AG09309 (cell line): ENCODE measurements at regions not wholly inside any gene's neighbourhood (a gene's known extent, or its start where the extent isn't known, plus 50 kb on each side); places are given as distances from the start of the nearest gene placed in this dataset.
A peak's percentile ranks its signal among the peaks of the same experiment; 100 is the strongest.
"Not testable (repeated sequence)": the region's sequence is repeated elsewhere in the genome, so short reads cannot be mapped to it uniquely, and the experiment has no call there.

Experiments used
- DNase-seq: peaks from one replicate; pipeline ENCODE4 v3.0.0-alpha.2; 2010; ENCODE audit warnings: low read depth
- H3K4me3 ChIP-seq: 2 replicates; pipeline ENCODE4 v1.5.1; 2011; ENCODE audit warnings: mild to moderate bottlenecking, low read depth, low read length, moderate library complexity; ENCODE audit not compliant: control insufficient read depth
- TF ChIP-seq, protein P1 (sequence below): IDR thresholded peaks from 2 replicates; pipeline ENCODE4 v1.5.1; 2011; ENCODE audit warnings: mild to moderate bottlenecking, low read depth, low read length, inconsistent platforms; ENCODE audit not compliant: insufficient read depth, control insufficient read depth; ENCODE audit errors: missing control alignments

- no peak for DNase-seq
- no peak overlapping the region for H3K4me3 ChIP-seq
- TF ChIP-seq, protein P1, sequence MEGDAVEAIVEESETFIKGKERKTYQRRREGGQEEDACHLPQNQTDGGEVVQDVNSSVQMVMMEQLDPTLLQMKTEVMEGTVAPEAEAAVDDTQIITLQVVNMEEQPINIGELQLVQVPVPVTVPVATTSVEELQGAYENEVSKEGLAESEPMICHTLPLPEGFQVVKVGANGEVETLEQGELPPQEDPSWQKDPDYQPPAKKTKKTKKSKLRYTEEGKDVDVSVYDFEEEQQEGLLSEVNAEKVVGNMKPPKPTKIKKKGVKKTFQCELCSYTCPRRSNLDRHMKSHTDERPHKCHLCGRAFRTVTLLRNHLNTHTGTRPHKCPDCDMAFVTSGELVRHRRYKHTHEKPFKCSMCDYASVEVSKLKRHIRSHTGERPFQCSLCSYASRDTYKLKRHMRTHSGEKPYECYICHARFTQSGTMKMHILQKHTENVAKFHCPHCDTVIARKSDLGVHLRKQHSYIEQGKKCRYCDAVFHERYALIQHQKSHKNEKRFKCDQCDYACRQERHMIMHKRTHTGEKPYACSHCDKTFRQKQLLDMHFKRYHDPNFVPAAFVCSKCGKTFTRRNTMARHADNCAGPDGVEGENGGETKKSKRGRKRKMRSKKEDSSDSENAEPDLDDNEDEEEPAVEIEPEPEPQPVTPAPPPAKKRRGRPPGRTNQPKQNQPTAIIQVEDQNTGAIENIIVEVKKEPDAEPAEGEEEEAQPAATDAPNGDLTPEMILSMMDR, result no peak
Observed at GRCh38 chr2:176923205-176923604, 289.4 kb upstream of the HNRNPA3 start.

DNA sequence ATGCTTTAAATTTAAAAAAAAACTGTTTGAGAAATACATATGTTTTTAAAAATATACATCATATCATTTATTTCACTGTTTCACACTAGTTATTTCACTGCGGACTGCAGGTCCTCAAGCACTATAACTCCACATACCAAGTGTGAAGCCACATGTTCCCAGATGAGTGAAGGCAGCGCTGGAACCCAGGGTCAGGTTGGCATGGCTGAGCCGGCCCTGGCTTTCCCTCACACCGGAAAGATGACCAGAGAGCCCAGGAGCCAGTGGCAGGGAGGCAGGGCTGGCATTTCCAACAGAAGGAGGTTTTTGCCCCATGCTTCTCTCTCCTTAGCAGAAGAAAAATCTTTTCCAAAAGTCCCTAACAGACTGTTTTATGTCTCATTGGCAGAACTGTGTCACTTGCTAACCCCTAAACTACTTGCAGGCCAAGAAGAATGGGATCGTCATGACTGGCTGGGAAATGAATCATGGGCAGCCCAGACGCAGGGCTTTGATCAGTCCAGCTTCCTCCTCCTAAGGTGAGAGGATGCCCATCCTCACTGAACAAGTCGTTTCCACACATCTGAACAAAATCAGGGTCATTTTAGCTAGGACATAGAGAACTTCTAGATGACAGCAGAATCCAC lies 287.6 kb upstream of the HNRNPA3 start:
- TF ChIP-seq, protein P1, result no peak
- H3K4me3 ChIP-seq, result no peak overlapping the region
- no peak for DNase-seq

DNA sequence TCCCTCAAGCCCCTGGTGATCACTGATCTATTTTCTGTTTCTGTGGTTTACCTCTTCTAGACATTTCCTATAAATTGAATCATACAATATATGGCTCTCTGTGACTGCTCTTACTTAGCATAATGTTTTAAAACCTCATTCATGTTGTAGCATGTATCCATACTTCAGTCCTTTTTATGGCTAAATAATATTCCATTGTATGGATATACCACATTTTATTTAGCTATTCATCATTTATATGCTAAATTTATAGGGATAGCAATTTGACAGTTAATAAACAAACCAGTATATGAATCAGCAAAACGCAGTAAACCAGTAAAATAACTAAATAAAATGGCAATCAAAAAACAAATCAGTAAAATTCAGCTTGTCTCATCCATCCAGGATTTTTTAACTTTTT lies 286.1 kb upstream of the HNRNPA3 start:
- no peak for DNase-seq
- TF ChIP-seq, protein P1, result no peak
- no peak overlapping the region for H3K4me3 ChIP-seq

DNA sequence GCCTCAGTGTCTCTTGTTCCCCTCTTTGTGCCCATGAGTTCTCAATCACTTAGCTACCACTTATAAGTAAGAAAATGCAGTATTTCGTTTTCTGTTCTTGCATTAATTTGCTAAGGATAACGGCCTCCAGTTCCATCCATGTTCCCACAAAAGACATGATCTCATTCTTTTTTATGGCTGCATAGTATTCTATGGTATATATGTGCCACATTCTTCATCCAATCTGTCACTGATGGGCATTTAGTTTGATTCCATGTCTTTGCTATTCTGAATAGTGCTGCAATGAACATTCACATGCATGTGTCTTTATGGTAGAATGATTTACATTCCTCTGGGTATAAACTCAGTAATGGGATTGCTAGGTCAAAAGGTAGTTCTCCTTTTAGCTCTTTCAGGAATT lies 283.2 kb upstream of the HNRNPA3 start:
- not testable (repeated sequence) for DNase-seq, H3K4me3 ChIP-seq

GRCh38 chr2:176931588-176932563 lies 280.7 kb upstream of the HNRNPA3 start:
- peak; percentile 3 for DNase-seq
- no peak overlapping the region for H3K4me3 ChIP-seq
- TF ChIP-seq, protein P1, result no peak

- no peak for DNase-seq
- H3K4me3 ChIP-seq, result no peak overlapping the region
- TF ChIP-seq, protein P1, result no peak
Observed at GRCh38 chr2:176934131-176934530, 278.5 kb upstream of the HNRNPA3 start.

DNA sequence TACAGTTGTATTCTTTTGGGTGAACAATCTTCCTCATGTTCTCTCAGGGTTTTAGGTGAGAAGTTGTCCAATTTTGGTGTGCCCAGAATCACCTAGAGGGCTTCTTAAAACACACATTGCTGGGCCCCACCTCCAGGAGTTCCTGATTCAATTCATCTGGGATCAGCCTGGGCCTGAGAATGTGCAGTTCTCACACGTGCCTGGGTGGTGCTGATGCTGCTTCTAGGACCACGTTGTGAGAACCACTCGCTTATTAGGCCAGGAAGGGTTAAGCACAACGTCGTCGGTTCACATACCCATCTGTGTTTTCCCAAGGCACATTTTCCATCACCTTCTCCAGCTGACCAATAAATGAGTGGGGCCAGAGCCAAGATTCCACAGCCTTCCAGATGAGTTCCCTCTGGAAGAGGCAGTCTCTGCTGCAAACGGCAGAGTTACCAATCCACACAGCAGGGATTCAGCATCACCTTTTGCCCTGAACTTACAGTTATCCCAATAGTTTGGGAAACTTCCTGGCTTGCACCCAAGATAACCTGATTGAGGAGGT lies 277.7 kb upstream of the HNRNPA3 start:
- no peak for DNase-seq
- no peak overlapping the region for H3K4me3 ChIP-seq
- TF ChIP-seq, protein P1, result no peak
